HG03439 (cell line): ENCODE measurements at regions not wholly inside any gene's neighbourhood (a gene's known extent, or its start where the extent isn't known, plus 50 kb on each side); places are given as distances from the start of the nearest gene placed in this dataset.
"Not testable (repeated sequence)": the region's sequence is repeated elsewhere in the genome, so short reads cannot be mapped to it uniquely, and the experiment has no call there.

Experiments
- ATAC-seq: cut with Tn5 transposase; IDR thresholded peaks from one replicate; pipeline ENCODE4 v1.9.1; 2021; ENCODE audit warnings: mild to moderate bottlenecking, moderate library complexity; ENCODE audit not compliant: unreplicated experiment

GRCh38 chr13:104691767-104692467 lies 1625.7 kb upstream of the SLC10A2 start:
- no peak for ATAC-seq

DNA sequence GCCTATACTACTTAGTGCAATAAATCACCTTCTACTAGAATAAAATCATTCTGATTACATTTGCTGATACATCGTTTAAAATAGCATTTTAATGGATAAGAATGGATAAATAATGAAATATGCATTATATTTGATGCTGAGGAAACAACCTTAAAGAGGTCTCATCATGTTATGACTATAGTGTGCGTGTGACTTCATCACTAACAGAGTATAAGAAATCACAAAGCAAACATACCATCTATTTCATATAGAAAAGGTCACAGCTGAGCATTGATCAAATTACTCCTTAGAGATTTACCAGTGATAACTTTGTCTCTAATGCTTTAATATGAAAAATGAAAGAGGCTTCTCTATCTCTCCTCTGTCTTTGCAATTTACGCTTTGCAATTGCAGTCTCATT lies 1620.3 kb upstream of the SLC10A2 start:
- no peak for ATAC-seq

- no peak for ATAC-seq
Measured at GRCh38 chr13:104683789-104684188, 1617.6 kb upstream of the SLC10A2 start.

DNA sequence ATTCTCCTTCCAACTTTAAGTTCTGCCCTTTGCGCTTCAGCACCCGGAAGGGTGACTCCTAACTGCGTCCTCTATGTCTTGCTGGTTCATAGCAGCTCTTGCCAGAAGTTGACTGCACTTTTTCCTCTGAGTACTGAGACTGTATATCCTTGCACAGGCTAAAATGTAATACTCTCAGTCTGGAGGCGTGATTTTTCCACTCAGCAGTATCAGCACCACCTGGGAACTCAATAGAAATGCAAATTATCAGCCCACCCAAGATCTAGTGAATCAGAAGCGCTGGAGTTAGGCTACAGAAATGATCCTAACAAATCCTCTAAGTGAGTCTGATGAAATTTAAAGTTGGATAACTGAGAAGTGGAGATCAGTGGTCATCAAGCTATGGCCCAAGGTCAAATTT lies 1611.9 kb upstream of the SLC10A2 start:
- no peak for ATAC-seq

DNA sequence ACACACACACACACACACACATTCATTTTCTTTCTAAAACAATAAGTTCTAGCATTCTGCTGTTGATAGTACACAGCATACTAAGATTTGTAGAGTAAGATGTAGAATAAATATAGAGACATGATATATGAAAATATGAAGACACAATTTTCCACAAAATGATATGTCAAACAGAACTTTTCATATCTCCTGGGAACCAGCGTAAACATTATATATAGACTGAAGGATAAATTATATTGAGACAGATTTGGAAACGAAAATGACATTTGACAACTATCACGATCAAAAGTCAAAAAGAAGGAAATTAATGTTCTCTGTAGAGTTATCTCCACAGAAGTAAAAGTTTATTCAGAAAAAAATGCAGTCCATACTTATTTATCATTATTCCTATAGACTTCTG lies 1605.7 kb upstream of the SLC10A2 start:
- ATAC-seq, result no peak

DNA sequence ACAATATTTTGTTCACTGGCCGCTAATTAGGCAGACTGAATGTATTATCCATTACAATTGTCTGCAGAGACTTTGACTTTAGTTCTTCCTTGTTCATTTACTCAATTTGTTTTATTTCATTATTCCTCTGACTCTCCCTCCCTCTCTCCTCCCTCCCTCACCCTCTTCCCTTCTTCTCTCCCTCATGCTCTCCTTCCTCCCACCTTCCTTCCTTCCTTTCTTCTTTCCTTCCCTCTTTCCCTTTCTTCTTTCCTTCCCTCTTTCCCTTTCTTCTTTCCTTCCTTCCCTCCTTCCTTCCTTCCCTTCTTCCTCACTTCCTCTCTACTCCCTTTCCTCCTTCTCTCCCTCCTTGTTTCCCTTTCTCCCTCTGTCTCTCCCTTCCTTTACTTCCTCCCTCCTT lies 1591.0 kb upstream of the SLC10A2 start:
- ATAC-seq, result no peak

DNA sequence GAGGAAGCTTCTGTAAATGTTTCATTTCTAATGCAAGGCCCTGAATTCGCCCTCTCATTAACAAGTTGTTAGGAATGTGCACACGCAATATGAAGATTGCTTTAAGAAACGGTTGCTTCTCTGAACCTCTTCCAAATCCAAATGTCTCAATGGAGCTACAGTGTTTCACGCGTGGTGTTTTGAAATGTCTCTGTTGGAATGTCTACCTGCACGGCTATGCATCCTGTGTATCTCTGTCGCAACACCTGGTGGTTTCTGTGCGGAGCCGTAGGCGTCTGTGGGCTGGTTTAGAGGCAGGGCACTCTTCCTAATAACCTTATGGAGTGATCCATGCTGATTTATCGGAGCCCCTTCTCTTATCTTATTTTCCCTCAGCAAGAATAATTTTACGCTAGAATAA lies 1584.2 kb upstream of the SLC10A2 start:
- ATAC-seq, result no peak

GRCh38 chr13:104648291-104648690 lies 1582.1 kb upstream of the SLC10A2 start:
- ATAC-seq, result no peak

- no peak for ATAC-seq
Measured at GRCh38 chr13:104645786-104646185, 1579.6 kb upstream of the SLC10A2 start.

DNA sequence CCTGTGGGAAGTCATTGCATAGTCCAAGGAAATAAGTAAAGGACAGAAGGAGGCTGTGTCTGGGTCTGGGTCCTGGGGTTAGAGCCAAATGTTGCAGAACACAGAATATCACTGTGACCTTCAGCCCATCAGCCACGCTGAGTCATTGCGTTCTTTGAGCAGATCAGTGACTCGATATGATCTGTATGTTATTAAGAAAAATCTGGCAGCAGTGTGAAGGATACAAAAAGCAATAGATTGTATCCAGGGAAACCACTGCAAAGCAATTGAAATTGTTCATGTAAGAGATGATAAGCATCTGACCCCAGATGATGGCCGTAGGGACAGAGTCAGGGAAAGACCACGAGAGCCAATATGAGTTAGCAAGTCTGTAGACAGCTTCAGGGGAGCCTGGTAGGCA lies 1575.1 kb upstream of the SLC10A2 start:
- ATAC-seq, result no peak

GRCh38 chr13:104635879-104636278 lies 1569.7 kb upstream of the SLC10A2 start:
- ATAC-seq, result no peak

DNA sequence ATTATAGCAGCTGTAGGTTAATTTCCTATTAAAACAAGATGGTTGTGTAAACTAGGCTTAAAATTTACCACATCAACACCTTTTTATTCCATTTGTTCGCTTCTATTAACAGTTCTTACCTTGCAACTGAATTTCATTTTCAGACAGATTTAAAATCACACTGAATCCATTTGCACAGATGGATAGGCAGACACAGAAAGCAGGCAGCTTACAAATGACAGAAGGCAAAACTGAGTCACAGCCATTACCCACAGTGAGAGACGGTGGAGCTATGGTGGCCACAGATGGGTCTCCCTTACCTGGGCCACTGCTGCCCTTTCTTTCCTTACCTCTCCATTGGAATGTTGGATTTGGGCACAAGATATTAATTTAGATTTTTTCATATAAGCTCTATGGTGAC lies 1567.8 kb upstream of the SLC10A2 start:
- no peak for ATAC-seq

- no peak for ATAC-seq
Measured at GRCh38 chr13:104632736-104633135, 1566.5 kb upstream of the SLC10A2 start.

DNA sequence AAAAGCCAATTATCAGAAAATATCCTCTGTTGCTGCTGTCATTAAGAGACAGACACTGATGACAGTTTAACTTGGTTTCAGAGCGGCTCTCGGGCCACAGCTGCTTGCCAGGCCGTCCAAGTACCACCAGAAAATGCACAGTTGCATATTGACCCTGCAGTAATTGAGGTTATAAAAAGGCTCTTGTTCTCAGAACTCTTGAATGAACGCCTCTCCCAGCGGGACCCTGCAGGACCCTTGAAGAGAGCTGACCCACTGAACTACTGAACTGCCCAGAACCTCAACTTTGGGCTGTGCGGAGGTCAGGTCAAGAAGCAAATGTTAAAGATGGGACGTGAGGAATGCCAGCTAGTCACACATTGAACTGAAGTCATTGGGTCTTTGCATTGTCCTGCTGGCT lies 1559.0 kb upstream of the SLC10A2 start:
- no peak for ATAC-seq

- no peak for ATAC-seq
Measured at GRCh38 chr13:104616990-104617389, 1550.8 kb upstream of the SLC10A2 start.

- no peak for ATAC-seq
Measured at GRCh38 chr13:104614361-104615145, 1548.3 kb upstream of the SLC10A2 start.

DNA sequence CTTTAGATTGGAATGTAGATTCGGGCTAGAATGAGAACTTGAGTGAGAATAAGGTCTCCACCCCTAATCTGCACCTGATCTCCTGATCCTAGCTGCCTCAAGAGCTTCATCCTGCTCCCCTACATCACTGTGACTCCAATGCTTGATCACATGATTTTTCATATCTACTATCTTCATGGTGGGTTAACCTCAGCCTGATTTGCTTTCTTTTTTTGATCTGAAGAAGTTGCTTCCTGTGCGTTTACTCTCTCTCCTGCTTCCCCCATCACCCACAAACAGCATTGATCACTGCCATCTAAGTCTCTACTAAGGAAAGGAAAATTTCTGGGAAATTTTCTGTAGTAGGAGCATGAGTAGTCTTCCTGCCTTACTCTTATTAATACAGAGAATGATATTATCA lies 1542.1 kb upstream of the SLC10A2 start:
- no peak for ATAC-seq

DNA sequence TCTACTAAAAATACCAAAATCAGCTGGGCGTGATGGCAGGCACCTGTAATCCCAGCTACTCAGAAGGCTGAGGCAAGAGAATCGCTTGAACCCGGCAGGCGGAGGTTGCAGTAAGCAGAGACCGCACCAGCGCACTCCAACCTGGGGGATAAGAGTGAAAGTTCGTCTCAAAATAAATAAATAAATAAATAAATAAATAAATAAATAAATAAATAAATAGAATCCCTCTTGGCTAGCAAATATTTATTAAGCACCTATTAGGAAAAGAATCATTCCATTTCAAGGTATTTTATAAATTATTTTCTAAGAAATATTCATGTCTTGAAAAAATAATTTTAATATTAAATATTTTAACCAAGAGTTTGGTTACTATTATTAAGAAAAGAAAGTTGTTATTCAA lies 1539.2 kb upstream of the SLC10A2 start:
- ATAC-seq, result not testable (repeated sequence)

DNA sequence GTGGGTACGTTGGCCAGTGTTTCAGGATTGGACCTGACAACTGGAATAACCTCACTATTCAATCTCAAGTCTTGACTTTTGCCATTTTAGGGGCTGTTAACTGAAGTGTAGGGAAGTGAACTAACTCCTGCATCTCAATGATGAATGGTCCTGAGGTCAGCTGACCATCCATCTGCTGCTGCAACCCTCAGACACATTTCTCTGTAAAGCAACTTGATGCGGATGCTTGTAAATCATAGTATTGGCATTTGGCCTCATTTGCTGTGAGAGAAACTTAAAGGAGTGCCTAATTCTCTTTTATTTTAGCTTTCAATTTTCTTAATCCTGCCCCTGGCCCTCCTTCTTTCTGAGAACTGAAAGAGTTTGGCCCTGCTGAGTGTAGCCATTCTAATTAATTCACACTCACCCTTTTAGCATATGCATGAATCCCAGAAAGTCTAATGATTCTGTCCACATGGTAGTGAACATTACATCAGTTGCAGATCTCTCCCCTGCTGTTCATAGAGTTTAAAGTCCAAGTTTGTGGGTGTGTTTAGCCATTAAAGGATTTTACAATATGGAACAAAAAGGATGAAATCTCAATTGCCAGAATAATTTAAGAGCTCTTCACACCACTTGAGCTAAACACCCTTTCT lies 1531.4 kb upstream of the SLC10A2 start:
- ATAC-seq, result no peak

DNA sequence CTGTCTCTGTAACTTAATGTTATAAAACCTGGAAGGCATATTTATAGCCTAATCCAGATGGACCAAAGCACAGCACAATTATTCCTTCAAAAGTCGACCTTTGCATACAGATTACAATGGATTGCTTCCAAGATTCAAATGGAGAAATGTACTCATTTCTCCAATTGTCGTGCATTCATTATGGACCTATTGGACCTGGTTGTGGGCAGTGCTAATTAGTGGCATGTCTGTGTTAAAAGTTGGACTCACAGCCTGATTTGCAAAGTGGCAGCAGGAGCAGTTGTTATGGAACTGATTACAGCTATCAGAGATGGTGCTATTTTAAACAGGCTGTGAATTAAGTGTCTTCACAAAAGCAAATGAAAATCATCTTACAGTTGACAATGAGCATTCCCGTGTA lies 1529.3 kb upstream of the SLC10A2 start:
- no peak for ATAC-seq

- ATAC-seq, result no peak
Measured at GRCh38 chr13:104594806-104595205, 1528.6 kb upstream of the SLC10A2 start.

DNA sequence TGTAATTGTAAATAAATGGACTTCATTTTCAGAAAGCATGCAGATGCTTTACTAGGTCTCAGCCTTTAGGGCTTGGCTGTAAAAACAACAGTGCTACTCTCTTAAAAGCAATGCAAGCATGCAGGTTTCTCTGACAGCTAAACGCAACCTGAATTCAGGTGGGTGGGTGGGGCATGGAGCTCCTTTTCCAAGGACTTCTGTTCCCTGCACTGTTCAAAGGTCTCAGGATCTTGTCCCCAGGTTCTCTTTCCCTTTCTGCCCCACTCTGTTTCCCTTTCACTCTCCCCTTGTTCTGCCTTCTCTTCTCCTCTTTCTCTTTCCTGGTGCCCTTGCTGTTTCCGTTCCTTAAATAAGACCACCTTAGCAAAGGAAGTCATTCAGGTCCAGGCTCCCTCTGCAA lies 1527.5 kb upstream of the SLC10A2 start:
- ATAC-seq, result no peak
